ENCODE measurements at regions not wholly inside any gene's neighbourhood (a gene's known extent, or its start where the extent isn't known, plus 50 kb on each side); places are given as distances from the start of the nearest gene placed in this dataset.

- no peak for ATAC-seq
- H3K4me2 ChIP-seq (ENCODE audit: low read length), result no peak overlapping the region
Observed at GRCh38 chr3:153003862-153004261, 158.2 kb upstream of the RAP2B start.

More at GRCh38 chr3:153003862-153004261, 158.2 kb upstream of the RAP2B start:
- no peaks in the 10 kb centered on the region for H4K20me1 ChIP-seq (ENCODE audit: insufficient read depth)
- POLR2A ChIA-PET, result no interaction called here
- no peak overlapping the region for H3K27ac ChIP-seq (ENCODE audit: low read depth, low read length)
- TF ChIP-seq, protein P1, sequence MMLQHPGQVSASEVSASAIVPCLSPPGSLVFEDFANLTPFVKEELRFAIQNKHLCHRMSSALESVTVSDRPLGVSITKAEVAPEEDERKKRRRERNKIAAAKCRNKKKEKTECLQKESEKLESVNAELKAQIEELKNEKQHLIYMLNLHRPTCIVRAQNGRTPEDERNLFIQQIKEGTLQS (IDR thresholded peaks at IDR 0.05), result no peak
- TF ChIP-seq ELF1 (IDR thresholded peaks at IDR 0.05; ENCODE audit: borderline replicate concordance, low read depth) (no peak), SIN3A (IDR thresholded peaks at IDR 0.05; ENCODE audit: low read depth) (no peak), REST (IDR thresholded peaks at IDR 0.05; ENCODE audit: low read depth) (no peak), ZFX (IDR thresholded peaks at IDR 0.05) (no peak), EZH2phosphoT487 (IDR thresholded peaks at IDR 0.05; ENCODE audit: borderline replicate concordance) (no peak), TCF7L2 (IDR thresholded peaks at IDR 0.05; ENCODE audit: borderline replicate concordance, extremely low read depth, insufficient read depth, insufficient read length) (no peak), ZNF274 (IDR thresholded peaks at IDR 0.05; ENCODE audit: low read depth, low read length) (no peak), CEBPB (IDR thresholded peaks at IDR 0.05; ENCODE audit: low read depth) (no peak), RAD21 (IDR thresholded peaks at IDR 0.05; ENCODE audit: low read depth) (no peak), CTCF (IDR thresholded peaks at IDR 0.05 in 2 of 3, conservative IDR thresholded peaks at IDR 0.05 in 1 of 3; ENCODE audit: borderline replicate concordance in 1 of 3, insufficient read depth in 1 of 3, low read depth in 2 of 3, low read length in 2 of 3) (no peak), CBX3 (IDR thresholded peaks at IDR 0.05; ENCODE audit: low read depth) (no peak), FOSL1 (IDR thresholded peaks at IDR 0.05; ENCODE audit: low read depth) (no peak), YY1 (IDR thresholded peaks at IDR 0.05; ENCODE audit: extremely low read depth, insufficient replicate concordance, low read depth, low read length) (no peak), SRF (IDR thresholded peaks at IDR 0.05; ENCODE audit: low read depth) (no peak), EGR1 (IDR thresholded peaks at IDR 0.05; ENCODE audit: low read depth) (no peak)
- TF ChIP-seq, protein P2, sequence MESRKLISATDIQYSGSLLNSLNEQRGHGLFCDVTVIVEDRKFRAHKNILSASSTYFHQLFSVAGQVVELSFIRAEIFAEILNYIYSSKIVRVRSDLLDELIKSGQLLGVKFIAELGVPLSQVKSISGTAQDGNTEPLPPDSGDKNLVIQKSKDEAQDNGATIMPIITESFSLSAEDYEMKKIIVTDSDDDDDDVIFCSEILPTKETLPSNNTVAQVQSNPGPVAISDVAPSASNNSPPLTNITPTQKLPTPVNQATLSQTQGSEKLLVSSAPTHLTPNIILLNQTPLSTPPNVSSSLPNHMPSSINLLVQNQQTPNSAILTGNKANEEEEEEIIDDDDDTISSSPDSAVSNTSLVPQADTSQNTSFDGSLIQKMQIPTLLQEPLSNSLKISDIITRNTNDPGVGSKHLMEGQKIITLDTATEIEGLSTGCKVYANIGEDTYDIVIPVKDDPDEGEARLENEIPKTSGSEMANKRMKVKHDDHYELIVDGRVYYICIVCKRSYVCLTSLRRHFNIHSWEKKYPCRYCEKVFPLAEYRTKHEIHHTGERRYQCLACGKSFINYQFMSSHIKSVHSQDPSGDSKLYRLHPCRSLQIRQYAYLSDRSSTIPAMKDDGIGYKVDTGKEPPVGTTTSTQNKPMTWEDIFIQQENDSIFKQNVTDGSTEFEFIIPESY (IDR thresholded peaks at IDR 0.05; ENCODE audit: extremely low read depth, insufficient replicate concordance, low read length), result no peak
- H2AFZ ChIP-seq (ENCODE audit: low read depth, low read length, poor library complexity, severe bottlenecking), result no peak overlapping the region
- CTCF ChIA-PET, result no interaction called here
- no peaks in the 10 kb centered on the region for H3K9me2 ChIP-seq (ENCODE audit: insufficient read depth)
- H3K9me3 ChIP-seq (ENCODE audit: control insufficient read depth in 1 of 2, insufficient read depth in 1 of 2, low read depth in 1 of 2, low read length in 2 of 2), result no peaks in the 10 kb centered on the region
- no peaks in the 10 kb centered on the region for H3K4me1 ChIP-seq (ENCODE audit: control insufficient read depth in 1 of 2, insufficient read depth in 2 of 2, low read length in 2 of 2)
- RAD21 ChIA-PET (ENCODE audit: low non-redundant PET in 1 of 2, low total read pairs in 2 of 2, uncharacterized antibody in 2 of 2, unreplicated experiment in 2 of 2), result no interaction called here
- no TSS peak for BruUV-seq (replicated peaks)
- H3K27me3 ChIP-seq (ENCODE audit: insufficient read depth, low read length), result no peaks in the 10 kb centered on the region
- no peaks in the 10 kb centered on the region for H3K79me2 ChIP-seq (ENCODE audit: insufficient read depth, low read length)
- DNase-seq (ENCODE audit: low read depth, low spot score), result no peak
- H3K4me3 ChIP-seq (replicated peaks in 1 of 2; ENCODE audit: low read depth in 1 of 2, low read length in 2 of 2), result no peak overlapping the region
- no peak overlapping the region for H3K9ac ChIP-seq (ENCODE audit: low read length)
- no peaks in the 10 kb centered on the region for H3K36me3 ChIP-seq (ENCODE audit: control insufficient read depth in 1 of 2, insufficient read depth in 2 of 2, low read length in 2 of 2)
- intact Hi-C loops (cut with micrococcal nuclease), result no loop called here
